ENCODE measurements at regions not wholly inside any gene's neighbourhood (a gene's known extent, or its start where the extent isn't known, plus 50 kb on each side); places are given as distances from the start of the nearest gene placed in this dataset.

DNA sequence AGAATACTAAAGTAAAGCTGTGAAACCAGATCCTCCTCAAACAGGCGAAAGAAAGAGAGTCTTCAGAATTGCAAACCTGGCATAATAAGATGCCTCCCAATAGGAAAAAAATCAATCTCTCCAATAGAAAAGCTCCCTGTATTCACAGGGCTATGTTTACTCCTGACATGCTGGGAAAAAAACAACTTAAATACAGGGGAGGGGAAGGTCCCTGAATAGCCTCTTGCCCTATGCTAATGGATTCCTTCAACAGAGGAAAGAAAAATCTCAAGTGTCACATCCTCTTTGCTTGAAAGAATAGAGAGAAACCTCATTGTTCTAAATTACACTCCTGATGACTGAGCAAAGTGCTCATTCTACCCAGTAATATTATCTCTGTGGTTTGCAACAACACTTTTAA, 1271.1 kb upstream of the PRR20A start:
- TF ChIP-seq, protein P1, sequence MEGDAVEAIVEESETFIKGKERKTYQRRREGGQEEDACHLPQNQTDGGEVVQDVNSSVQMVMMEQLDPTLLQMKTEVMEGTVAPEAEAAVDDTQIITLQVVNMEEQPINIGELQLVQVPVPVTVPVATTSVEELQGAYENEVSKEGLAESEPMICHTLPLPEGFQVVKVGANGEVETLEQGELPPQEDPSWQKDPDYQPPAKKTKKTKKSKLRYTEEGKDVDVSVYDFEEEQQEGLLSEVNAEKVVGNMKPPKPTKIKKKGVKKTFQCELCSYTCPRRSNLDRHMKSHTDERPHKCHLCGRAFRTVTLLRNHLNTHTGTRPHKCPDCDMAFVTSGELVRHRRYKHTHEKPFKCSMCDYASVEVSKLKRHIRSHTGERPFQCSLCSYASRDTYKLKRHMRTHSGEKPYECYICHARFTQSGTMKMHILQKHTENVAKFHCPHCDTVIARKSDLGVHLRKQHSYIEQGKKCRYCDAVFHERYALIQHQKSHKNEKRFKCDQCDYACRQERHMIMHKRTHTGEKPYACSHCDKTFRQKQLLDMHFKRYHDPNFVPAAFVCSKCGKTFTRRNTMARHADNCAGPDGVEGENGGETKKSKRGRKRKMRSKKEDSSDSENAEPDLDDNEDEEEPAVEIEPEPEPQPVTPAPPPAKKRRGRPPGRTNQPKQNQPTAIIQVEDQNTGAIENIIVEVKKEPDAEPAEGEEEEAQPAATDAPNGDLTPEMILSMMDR (IDR thresholded peaks at IDR 0.05) = no peak
- TF ChIP-seq POLR2A (IDR thresholded peaks at IDR 0.05) = no peak
